Transverse colon (tissue), 3 donors: ENCODE measurements at regions not wholly inside any gene's neighbourhood (a gene's known extent, or its start where the extent isn't known, plus 50 kb on each side); places are given as distances from the start of the nearest gene placed in this dataset.

Experiments used
- CTCF ChIP-seq, 5 experiments: fragments of 200-600 bp in 3 of 5; fragments of 450-650 bp in 2 of 5; sonication (generic) in 3 of 5; IDR thresholded peaks; 1 replicate in 2 of 5; 2 replicates in 3 of 5; pipeline ENCODE4 v1.5.1; 2016 to 2017; ENCODE audit warnings: antibody characterized with exemption in 5 of 5, inconsistent platforms in 3 of 5, mild to moderate bottlenecking in 2 of 5, moderate library complexity in 1 of 5
- POLR2A ChIP-seq: fragments of 450-650 bp; IDR thresholded peaks from one replicate; pipeline ENCODE4 v1.6.1; 2016; ENCODE audit warnings: antibody characterized with exemption, mild to moderate bottlenecking, moderate library complexity

DNA sequence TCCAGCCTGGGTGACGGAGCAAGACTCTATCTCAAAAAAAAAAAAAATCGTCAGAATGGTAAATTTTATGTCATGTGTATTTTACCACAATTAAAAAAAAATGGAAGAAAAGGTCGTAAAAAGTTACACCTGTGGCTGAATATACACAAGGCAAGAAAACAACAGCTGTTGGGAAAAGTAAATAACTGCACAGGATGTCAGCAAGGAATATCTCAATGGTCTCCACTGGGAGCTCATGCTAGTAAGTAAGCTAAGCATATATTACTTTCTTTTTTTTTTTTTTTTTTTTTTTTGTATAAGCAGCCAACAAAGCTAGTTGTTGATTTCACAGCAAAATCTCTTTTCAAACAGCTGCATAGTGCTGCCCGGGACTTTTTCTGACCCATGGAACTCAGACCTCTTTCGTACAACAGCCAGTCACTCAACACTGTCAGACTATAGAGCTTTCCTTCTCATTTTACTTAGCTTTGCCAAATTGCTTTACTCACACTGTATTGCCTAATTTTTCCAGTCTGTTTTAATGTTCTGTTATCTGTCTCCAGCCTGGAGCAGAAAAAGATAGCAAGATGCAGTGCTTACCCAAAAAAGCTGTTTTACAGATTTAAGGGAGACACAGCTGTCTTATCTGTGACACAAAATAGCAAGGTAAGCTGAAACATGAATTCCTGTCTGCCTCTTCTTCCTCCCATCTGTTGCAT, 175.9 kb downstream of the ENC1 start:
- TF ChIP-seq CTCF (IDR thresholded peaks at IDR 0.05) (no peak), POLR2A (no peak)
